ENCODE measurements at regions not wholly inside any gene's neighbourhood (a gene's known extent, or its start where the extent isn't known, plus 50 kb on each side); places are given as distances from the start of the nearest gene placed in this dataset.
"Not testable (repeated sequence)": the region's sequence is repeated elsewhere in the genome, so short reads cannot be mapped to it uniquely, and the experiment has no call there.

- no peak for DNase-seq
Measured at GRCh38 chr10:63795094-63795860, 274.1 kb downstream of the REEP3 start.

- no peak for DNase-seq
Measured at GRCh38 chr10:63798599-63799498, 277.6 kb downstream of the REEP3 start.

GRCh38 chr10:63799521-63800300, 278.5 kb downstream of the REEP3 start:
- no peak for DNase-seq

- DNase-seq, result no peak
Measured at GRCh38 chr10:63801166-63801565, 280.0 kb downstream of the REEP3 start.

- no peak for DNase-seq
Measured at GRCh38 chr10:63806330-63806729, 285.1 kb downstream of the REEP3 start.

GRCh38 chr10:63812501-63812900, 291.3 kb downstream of the REEP3 start:
- no peak for DNase-seq

GRCh38 chr10:63819753-63820329, 298.6 kb downstream of the REEP3 start:
- DNase-seq, result peak; percentile 69 to 78

GRCh38 chr10:63822496-63822895, 301.3 kb downstream of the REEP3 start:
- no peak for DNase-seq

- no peak for DNase-seq
Measured at GRCh38 chr10:63825111-63825510, 303.9 kb downstream of the REEP3 start.

GRCh38 chr10:63825766-63826165, 304.6 kb downstream of the REEP3 start:
- DNase-seq, result no peak

- DNase-seq, result not testable (repeated sequence)
Measured at GRCh38 chr10:63827018-63827417, 305.8 kb downstream of the REEP3 start.

GRCh38 chr10:63829020-63829419, 307.8 kb downstream of the REEP3 start:
- DNase-seq, result no peak

GRCh38 chr10:63829573-63830149, 308.5 kb downstream of the REEP3 start:
- DNase-seq, result no peak

- DNase-seq, result no peak
Measured at GRCh38 chr10:63832686-63833085, 311.5 kb downstream of the REEP3 start.

GRCh38 chr10:63833411-63834060, 312.3 kb downstream of the REEP3 start:
- DNase-seq, result no peak

- DNase-seq, result peak; percentile 5 to 21
Measured at GRCh38 chr10:63836666-63837442, 315.7 kb downstream of the REEP3 start.

- no peak for DNase-seq
Measured at GRCh38 chr10:63841761-63842160, 320.6 kb downstream of the REEP3 start.

GRCh38 chr10:63843107-63843506, 321.9 kb downstream of the REEP3 start:
- DNase-seq, result no peak

- not testable (repeated sequence) for DNase-seq
Measured at GRCh38 chr10:63848871-63849270, 327.7 kb downstream of the REEP3 start.

GRCh38 chr10:63862860-63863259, 341.7 kb downstream of the REEP3 start:
- DNase-seq, result no peak

- no peak for DNase-seq
Measured at GRCh38 chr10:63865210-63865609, 344.0 kb downstream of the REEP3 start.

All from Kasumi-1 (cell line).